Sigmoid colon (tissue), 6 donors: ENCODE measurements at regions not wholly inside any gene's neighbourhood (a gene's known extent, or its start where the extent isn't known, plus 50 kb on each side); places are given as distances from the start of the nearest gene placed in this dataset.

Experiments
- DNase-seq: peaks from one replicate; pipeline ENCODE4 v3.0.0-alpha.2; 2019
- H3K27ac ChIP-seq, 4 donors: fragments of 200-600 bp; sonication (generic); one replicate each; pipeline ENCODE4 v1.5.1; 2016 to 2019; ENCODE audit warnings: mild to moderate bottlenecking in 1 of 4
- H3K27me3 ChIP-seq, 3 donors: fragments of 200-600 bp; sonication (generic); one replicate each; pipeline ENCODE4 v1.5.1; 2019; ENCODE audit warnings: mild to moderate bottlenecking in 1 of 3
- H3K36me3 ChIP-seq, 4 donors: fragments of 200-600 bp; sonication (generic); one replicate each; pipeline ENCODE4 v1.5.1; 2016 to 2019
- H3K4me1 ChIP-seq, 4 donors: fragments of 200-600 bp; sonication (generic); one replicate each; pipeline ENCODE4 v1.5.1; 2017 to 2019
- H3K4me3 ChIP-seq, 4 donors: fragments of 200-600 bp; sonication (generic); one replicate each; pipeline ENCODE4 v1.5.1; 2017 to 2019; ENCODE audit warnings: mild to moderate bottlenecking in 2 of 4, moderate library complexity in 1 of 4
- H3K9me3 ChIP-seq, 4 donors: fragments of 200-600 bp in 3 of 4; sonication (generic) in 3 of 4; one replicate each; pipeline versions ENCODE4 v1.5.1 to v1.6.1; 2013 to 2019
- CTCF ChIP-seq, 4 experiments: fragments of 450-650 bp in 3 of 4; fragments of 200-600 bp in 1 of 4; IDR thresholded peaks; one replicate each; pipeline ENCODE4 v1.5.1; 2016 to 2019; ENCODE audit warnings: antibody characterized with exemption in 4 of 4, mild to moderate bottlenecking in 3 of 4, moderate library complexity in 2 of 4
- EP300 ChIP-seq, 4 donors: sonication (generic); formaldehyde crosslinking; IDR thresholded peaks; one replicate each; pipeline ENCODE4 v1.6.1; 2017; ENCODE audit warnings: antibody characterized with exemption in 4 of 4
- POLR2A ChIP-seq, 2 donors: fragments of 450-650 bp; IDR thresholded peaks; one replicate each; pipeline ENCODE4 v1.6.1; 2016; ENCODE audit warnings: antibody characterized with exemption in 2 of 2, mild to moderate bottlenecking in 2 of 2, moderate library complexity in 2 of 2
- POLR2AphosphoS5 ChIP-seq, 4 donors: sonication (generic); formaldehyde crosslinking; IDR thresholded peaks; one replicate each; pipeline ENCODE4 v1.6.1; 2017; ENCODE audit warnings: antibody characterized with exemption in 4 of 4
- WGBS, 2 donors: extraction: QIAGEN DNeasy Blood & Tissue Kit; methylation state at CpG; one replicate each; pipeline ENCODE4 v1.1.7; 2013; 5-methylcytosine and 5-hydroxymethylcytosine counted together
- intact Hi-C: fragments of 100-400 bp; cut with DNase I; formaldehyde crosslinking; loops from one replicate; pipeline ENCODE4 v1.15.1; 2023
- donor health status: healthy with polysubstance abuse.
- donor health status: healthy.

GRCh38 chr7:118971706-118972105 is 747.2 kb downstream of the ANKRD7 start:
- TF ChIP-seq POLR2A (IDR thresholded peaks at IDR 0.05) = no peak
- TF ChIP-seq EP300 (IDR thresholded peaks at IDR 0.05) = no peak
- WGBS, 2 donors = 88 to 95% methylated on average over 1 of the region's 1 CpG
- H3K27me3 ChIP-seq = no peaks in the 10 kb centered on the region
- no peak overlapping the region for H3K27ac ChIP-seq
- H3K4me3 ChIP-seq = no peak overlapping the region
- no peaks in the 10 kb centered on the region for H3K9me3 ChIP-seq
- intact Hi-C loops = no loop called here
- DNase-seq = no peak
- no peaks in the 10 kb centered on the region for H3K36me3 ChIP-seq
- H3K4me1 ChIP-seq = no peaks in the 10 kb centered on the region

- H3K36me3 ChIP-seq = no peaks in the 10 kb centered on the region
- no peaks in the 10 kb centered on the region for H3K9me3 ChIP-seq
- DNase-seq = no peak
- no peak overlapping the region for H3K27ac ChIP-seq
- H3K4me1 ChIP-seq = no peaks in the 10 kb centered on the region
- TF ChIP-seq POLR2AphosphoS5 (IDR thresholded peaks at IDR 0.05) (no peak), POLR2A (IDR thresholded peaks at IDR 0.05) (no peak), EP300 (IDR thresholded peaks at IDR 0.05) (no peak), CTCF (IDR thresholded peaks at IDR 0.05) (no peak)
- intact Hi-C loops = no loop called here
- no peak overlapping the region for H3K4me3 ChIP-seq
- WGBS, 2 donors = 77 to 78% methylated on average over 1 of the region's 1 CpG
- H3K27me3 ChIP-seq = no peaks in the 10 kb centered on the region
Measured at GRCh38 chr7:118974836-118975235, 750.3 kb downstream of the ANKRD7 start.

GRCh38 chr7:118995350-118995749 is 770.8 kb downstream of the ANKRD7 start:
- TF ChIP-seq CTCF (IDR thresholded peaks at IDR 0.05) (no peak), POLR2AphosphoS5 (IDR thresholded peaks at IDR 0.05) (no peak), POLR2A (IDR thresholded peaks at IDR 0.05) (no peak), EP300 (IDR thresholded peaks at IDR 0.05) (no peak)
- no peak overlapping the region for H3K27ac ChIP-seq
- no peaks in the 10 kb centered on the region for H3K4me1 ChIP-seq
- H3K36me3 ChIP-seq = no peaks in the 10 kb centered on the region
- no peak for DNase-seq
- no peaks in the 10 kb centered on the region for H3K9me3 ChIP-seq
- no peaks in the 10 kb centered on the region for H3K27me3 ChIP-seq
- intact Hi-C loops = no loop called here
- WGBS, 2 donors = 69 to 80% methylated on average over 1 of the region's 1 CpG
- H3K4me3 ChIP-seq = no peak overlapping the region

- Histone ChIP-seq H3K36me3 (no peaks in the 10 kb centered on the region), H3K27ac (no peak overlapping the region), H3K9me3 (no peaks in the 10 kb centered on the region), H3K27me3 (no peaks in the 10 kb centered on the region), H3K4me3 (no peak overlapping the region), H3K4me1 (no peaks in the 10 kb centered on the region)
- intact Hi-C loops = no loop called here
- DNase-seq = no peak
- no peak for TF ChIP-seq POLR2AphosphoS5 (IDR thresholded peaks at IDR 0.05)
- no peak for TF ChIP-seq EP300 (IDR thresholded peaks at IDR 0.05)
- TF ChIP-seq CTCF (IDR thresholded peaks at IDR 0.05) = no peak
- TF ChIP-seq POLR2A (IDR thresholded peaks at IDR 0.05) = no peak
Measured at GRCh38 chr7:119007236-119007635, 782.7 kb downstream of the ANKRD7 start.

- TF ChIP-seq POLR2A (IDR thresholded peaks at IDR 0.05) (no peak), EP300 (IDR thresholded peaks at IDR 0.05) (no peak), POLR2AphosphoS5 (IDR thresholded peaks at IDR 0.05) (no peak), CTCF (IDR thresholded peaks at IDR 0.05) (no peak)
- no peak for DNase-seq
- intact Hi-C loops = no loop called here
- Histone ChIP-seq H3K4me1 (no peaks in the 10 kb centered on the region), H3K27ac (no peak overlapping the region), H3K9me3 (no peaks in the 10 kb centered on the region), H3K36me3 (no peaks in the 10 kb centered on the region), H3K4me3 (no peak overlapping the region), H3K27me3 (no peaks in the 10 kb centered on the region)
- 86 to 88% methylated on average over 1 of the region's 1 CpG for WGBS, 2 donors
Measured at GRCh38 chr7:119010635-119011034, 786.1 kb downstream of the ANKRD7 start.
